Skeletal muscle satellite cell (primary cell): ENCODE measurements at regions not wholly inside any gene's neighbourhood (a gene's known extent, or its start where the extent isn't known, plus 50 kb on each side); places are given as distances from the start of the nearest gene placed in this dataset.
"Not testable (repeated sequence)": the region's sequence is repeated elsewhere in the genome, so short reads cannot be mapped to it uniquely, and the experiment has no call there.

Experiments used
- H3K27me3 ChIP-seq: 2 replicates; pipeline ENCODE4 v1.7.0; 2013; ENCODE audit warnings: low read length; ENCODE audit not compliant: control insufficient read depth, insufficient read depth
- H3K36me3 ChIP-seq: 2 replicates; pipeline ENCODE4 v1.7.0; 2013; ENCODE audit warnings: mild to moderate bottlenecking, control low read depth, low read length; ENCODE audit not compliant: insufficient read depth
- H3K4me1 ChIP-seq: 2 replicates; pipeline ENCODE4 v1.7.0; 2013; ENCODE audit warnings: low read length; ENCODE audit not compliant: control insufficient read depth, insufficient read depth
- H3K4me2 ChIP-seq: 2 replicates; pipeline ENCODE4 v1.7.0; 2013; ENCODE audit warnings: mild to moderate bottlenecking, low read length
- H3K4me3 ChIP-seq: 2 replicates; pipeline ENCODE4 v1.7.0; 2013; ENCODE audit warnings: low read length
- H3K9ac ChIP-seq: 2 replicates; pipeline ENCODE4 v1.7.0; 2013; ENCODE audit warnings: mild to moderate bottlenecking, low read depth, low read length, moderate library complexity
- H3K9me3 ChIP-seq: replicated peaks from 2 replicates; pipeline ENCODE4 v1.7.0; 2013; ENCODE audit warnings: mild to moderate bottlenecking, control low read depth, low read length

- H3K9ac ChIP-seq, H3K36me3 ChIP-seq, H3K27me3 ChIP-seq, H3K4me3 ChIP-seq, H3K4me1 ChIP-seq, H3K9me3 ChIP-seq, H3K4me2 ChIP-seq: not testable (repeated sequence)
These were observed 88.2 kb downstream of the CDRT15L2 start for GRCh38 chr17:20667712-20668111.

GRCh38 chr17:20668316-20668715, 88.8 kb downstream of the CDRT15L2 start:
- not testable (repeated sequence) for H3K9me3 ChIP-seq, H3K27me3 ChIP-seq, H3K4me2 ChIP-seq, H3K9ac ChIP-seq, H3K4me1 ChIP-seq, H3K36me3 ChIP-seq, H3K4me3 ChIP-seq

- H3K9me3 ChIP-seq, H3K27me3 ChIP-seq, H3K4me1 ChIP-seq, H3K9ac ChIP-seq, H3K4me2 ChIP-seq, H3K4me3 ChIP-seq, H3K36me3 ChIP-seq: not testable (repeated sequence)
These were observed 89.3 kb downstream of the CDRT15L2 start for GRCh38 chr17:20668868-20669267.

GRCh38 chr17:20670506-20670905, 91.0 kb downstream of the CDRT15L2 start:
- not testable (repeated sequence) for H3K4me3 ChIP-seq, H3K9ac ChIP-seq

GRCh38 chr17:20674374-20674773, 94.8 kb downstream of the CDRT15L2 start:
- not testable (repeated sequence) for H3K4me1 ChIP-seq, H3K9me3 ChIP-seq, H3K4me3 ChIP-seq, H3K36me3 ChIP-seq, H3K9ac ChIP-seq, H3K27me3 ChIP-seq, H3K4me2 ChIP-seq

More at GRCh38 chr17:20670506-20670905, 91.0 kb downstream of the CDRT15L2 start:
- not testable (repeated sequence) for H3K4me1 ChIP-seq, H3K36me3 ChIP-seq, H3K4me2 ChIP-seq, H3K9me3 ChIP-seq, H3K27me3 ChIP-seq

- H3K36me3 ChIP-seq, H3K9ac ChIP-seq, H3K4me2 ChIP-seq, H3K4me3 ChIP-seq, H3K27me3 ChIP-seq, H3K9me3 ChIP-seq, H3K4me1 ChIP-seq: not testable (repeated sequence)
These were observed 96.2 kb downstream of the CDRT15L2 start for GRCh38 chr17:20675707-20676106.

- not testable (repeated sequence) for H3K4me1 ChIP-seq, H3K27me3 ChIP-seq, H3K4me3 ChIP-seq, H3K9ac ChIP-seq, H3K9me3 ChIP-seq, H3K4me2 ChIP-seq, H3K36me3 ChIP-seq
These were observed 97.1 kb downstream of the CDRT15L2 start for GRCh38 chr17:20676656-20677055.

GRCh38 chr17:20677469-20677868, 97.9 kb downstream of the CDRT15L2 start:
- H3K4me1 ChIP-seq, H3K4me2 ChIP-seq, H3K9me3 ChIP-seq, H3K27me3 ChIP-seq, H3K36me3 ChIP-seq, H3K9ac ChIP-seq, H3K4me3 ChIP-seq: not testable (repeated sequence)

- not testable (repeated sequence) for H3K4me3 ChIP-seq, H3K27me3 ChIP-seq, H3K36me3 ChIP-seq, H3K9me3 ChIP-seq, H3K9ac ChIP-seq, H3K4me1 ChIP-seq, H3K4me2 ChIP-seq
These were observed 98.9 kb downstream of the CDRT15L2 start for GRCh38 chr17:20678424-20678823.

- not testable (repeated sequence) for H3K4me3 ChIP-seq, H3K9ac ChIP-seq, H3K4me2 ChIP-seq, H3K4me1 ChIP-seq, H3K27me3 ChIP-seq, H3K36me3 ChIP-seq, H3K9me3 ChIP-seq
These were observed 102.5 kb downstream of the CDRT15L2 start for GRCh38 chr17:20681746-20682722.

GRCh38 chr17:20683651-20684229, 104.2 kb downstream of the CDRT15L2 start:
- not testable (repeated sequence) for H3K9me3 ChIP-seq, H3K9ac ChIP-seq, H3K4me1 ChIP-seq, H3K27me3 ChIP-seq, H3K36me3 ChIP-seq, H3K4me2 ChIP-seq, H3K4me3 ChIP-seq

- H3K4me1 ChIP-seq, H3K9me3 ChIP-seq, H3K9ac ChIP-seq, H3K27me3 ChIP-seq, H3K36me3 ChIP-seq, H3K4me3 ChIP-seq, H3K4me2 ChIP-seq: not testable (repeated sequence)
These were observed 105.5 kb downstream of the CDRT15L2 start for GRCh38 chr17:20684975-20685374.
